Activated CD4-positive, CD25-positive, alpha-beta regulatory T cell treated with anti-CD3 and anti-CD28 coated beads, Interleukin-2, amount 50 U/mL, for 24 hours (primary cell): ENCODE measurements at regions not wholly inside any gene's neighbourhood (a gene's known extent, or its start where the extent isn't known, plus 50 kb on each side); places are given as distances from the start of the nearest gene placed in this dataset.
"Not testable (repeated sequence)": the region's sequence is repeated elsewhere in the genome, so short reads cannot be mapped to it uniquely, and the experiment has no call there.

ENCODE experiments used
- ATAC-seq, 2 donors: fragments of 150-1000 bp; cut with Tn5 transposase; one replicate each; pipeline ENCODE4 v1.10.0; 2021; ENCODE audit warnings: mild to moderate bottlenecking in 1 of 2, moderate library complexity in 1 of 2

GRCh38 chr2:236415684-236416444 is 151.7 kb upstream of the ASB18 start:
- no peak for ATAC-seq

DNA sequence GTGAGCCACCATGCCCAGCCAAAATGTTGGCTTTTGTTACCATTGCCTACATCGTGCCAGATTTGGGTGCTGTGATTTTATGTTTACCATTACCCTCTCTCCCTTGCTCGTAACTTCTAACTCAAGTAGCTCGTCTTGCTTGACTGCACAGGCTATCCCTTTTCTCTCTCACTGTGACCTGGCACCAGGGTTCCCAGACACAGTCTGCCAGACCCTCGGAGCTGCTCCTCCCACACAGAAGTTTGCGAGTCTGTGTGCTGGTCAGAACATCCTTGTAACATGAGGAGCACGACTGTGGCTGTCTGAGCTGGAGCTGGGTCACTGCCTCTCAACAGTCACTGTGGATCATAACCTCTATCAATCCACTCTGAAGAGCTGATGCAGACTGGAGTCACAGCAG is 152.5 kb upstream of the ACKR3 start:
- ATAC-seq, result no peak

DNA sequence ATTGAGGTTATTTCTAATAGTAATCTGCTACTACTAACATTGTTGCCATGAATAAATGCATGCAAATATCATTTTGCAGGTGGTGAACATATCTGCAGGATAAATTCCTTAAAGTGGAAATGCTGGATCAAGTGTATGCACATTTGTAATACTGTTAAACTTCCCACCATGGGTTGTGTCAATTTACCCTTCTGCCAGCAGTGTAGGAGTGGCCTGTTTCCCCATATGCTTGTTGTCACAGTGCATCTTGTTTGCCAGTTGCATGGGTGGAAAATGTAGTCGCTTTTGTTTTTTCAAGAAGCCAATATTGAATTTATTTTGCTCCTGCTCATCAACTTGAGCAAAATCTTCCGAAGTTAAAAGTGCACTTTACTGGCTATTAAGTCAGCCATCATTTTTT is 139.0 kb upstream of the ACKR3 start:
- ATAC-seq, result no peak

- ATAC-seq, result no peak
Observed at GRCh38 chr2:236434593-236434992, 135.0 kb upstream of the ACKR3 start.

- peak; percentile 56 to 68 for ATAC-seq
Observed at GRCh38 chr2:236440110-236440881, 129.3 kb upstream of the ACKR3 start.

- ATAC-seq, result no peak
Observed at GRCh38 chr2:236444187-236444586, 125.4 kb upstream of the ACKR3 start.

- no peak for ATAC-seq
Observed at GRCh38 chr2:236445678-236446077, 123.9 kb upstream of the ACKR3 start.

- no peak for ATAC-seq
Observed at GRCh38 chr2:236446521-236446920, 123.1 kb upstream of the ACKR3 start.

- no peak for ATAC-seq
Observed at GRCh38 chr2:236449167-236449761, 120.4 kb upstream of the ACKR3 start.

DNA sequence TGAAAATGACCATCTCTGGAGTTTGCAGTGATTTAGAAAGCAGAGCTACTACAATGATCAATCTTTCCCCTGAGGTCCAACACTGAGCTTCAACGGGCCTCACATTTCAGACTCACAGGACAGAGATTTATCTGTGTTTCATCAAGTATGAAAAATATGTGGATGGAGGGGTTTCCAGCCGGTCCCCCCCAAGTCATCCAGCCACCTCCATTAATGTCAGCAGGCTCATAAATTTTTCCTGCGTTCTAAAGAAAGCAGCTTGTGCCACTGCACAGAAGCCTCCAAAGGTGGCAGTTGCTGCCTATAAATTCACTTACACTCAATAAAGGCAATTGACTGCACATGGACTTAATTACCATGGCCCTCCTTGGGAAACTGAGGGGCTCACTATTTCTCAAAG is 117.4 kb upstream of the ACKR3 start:
- no peak for ATAC-seq

GRCh38 chr2:236454076-236454475 is 115.5 kb upstream of the ACKR3 start:
- ATAC-seq, result no peak

DNA sequence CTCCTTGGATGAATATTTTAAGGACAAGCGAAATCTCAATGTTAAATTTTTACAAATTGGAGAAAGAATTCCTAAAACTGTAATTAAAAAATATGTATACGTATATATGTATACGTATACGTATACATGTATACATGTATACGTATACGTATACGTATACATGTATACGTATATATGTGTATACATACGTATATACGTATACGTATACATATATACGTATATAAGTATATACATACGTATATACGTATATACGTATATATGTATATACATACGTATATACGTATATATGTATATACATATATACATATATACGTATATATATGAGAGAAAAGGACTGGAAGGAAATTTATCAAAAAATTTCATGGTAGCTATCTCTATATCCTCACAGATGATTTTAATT is 110.2 kb upstream of the ACKR3 start:
- ATAC-seq, result no peak

DNA sequence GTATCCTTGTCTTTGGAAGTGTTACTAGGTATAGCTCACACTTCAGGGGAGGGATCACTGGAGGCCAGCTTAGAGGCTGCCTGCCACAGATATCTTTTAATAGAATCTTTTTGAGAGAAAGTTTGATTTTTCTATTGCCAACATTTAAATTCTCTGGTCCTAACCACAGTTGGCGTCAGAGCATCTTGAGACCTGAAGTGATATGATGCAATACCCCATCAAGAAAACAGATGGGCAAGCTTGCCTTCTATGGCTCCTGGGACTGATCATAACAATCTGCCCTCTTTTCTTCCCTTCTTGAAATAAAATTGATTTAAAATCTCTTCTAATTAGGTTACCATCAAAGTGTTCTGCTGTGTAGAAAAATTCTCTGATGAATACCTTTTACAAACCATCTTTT is 105.5 kb upstream of the ACKR3 start:
- ATAC-seq, result no peak

GRCh38 chr2:236472720-236473495 is 96.7 kb upstream of the ACKR3 start:
- no peak for ATAC-seq

DNA sequence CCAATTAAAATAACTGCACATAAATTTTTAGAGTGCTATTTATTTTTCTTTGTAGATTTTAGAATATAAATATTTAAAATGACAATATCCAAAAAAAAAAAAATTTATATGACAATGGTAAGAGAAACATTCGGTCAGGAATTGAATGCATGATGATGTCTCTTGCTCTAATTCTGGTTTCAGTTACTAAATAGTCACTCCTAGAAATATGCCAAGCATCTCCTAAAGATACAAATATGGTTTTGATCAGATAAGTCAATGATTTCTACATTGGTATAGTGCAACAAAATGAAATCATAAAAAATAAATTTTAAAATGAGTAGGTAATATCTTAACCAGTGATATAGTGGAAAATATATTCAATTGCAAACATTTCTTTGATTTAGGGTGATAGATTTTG is 95.9 kb upstream of the ACKR3 start:
- ATAC-seq, result no peak

DNA sequence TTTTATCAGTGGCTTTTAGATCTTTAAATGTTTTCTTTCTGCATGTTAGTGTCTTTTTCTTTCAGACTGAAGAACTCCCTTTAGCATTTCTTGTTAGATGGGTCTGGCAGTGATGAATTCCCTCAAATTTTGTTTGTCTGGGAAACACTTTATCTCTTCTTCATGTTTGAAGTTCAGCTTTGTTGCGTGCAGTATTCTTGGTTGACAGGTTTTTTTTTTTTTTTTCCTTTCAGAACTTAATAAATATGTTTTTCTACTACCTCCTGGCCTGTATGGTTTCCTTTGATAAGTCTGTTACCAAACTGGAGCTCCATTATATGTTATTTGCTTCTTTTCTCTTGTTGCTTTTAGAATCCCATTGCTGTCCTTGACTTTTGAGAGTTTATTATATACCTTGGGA is 89.8 kb upstream of the ACKR3 start:
- ATAC-seq, result no peak

DNA sequence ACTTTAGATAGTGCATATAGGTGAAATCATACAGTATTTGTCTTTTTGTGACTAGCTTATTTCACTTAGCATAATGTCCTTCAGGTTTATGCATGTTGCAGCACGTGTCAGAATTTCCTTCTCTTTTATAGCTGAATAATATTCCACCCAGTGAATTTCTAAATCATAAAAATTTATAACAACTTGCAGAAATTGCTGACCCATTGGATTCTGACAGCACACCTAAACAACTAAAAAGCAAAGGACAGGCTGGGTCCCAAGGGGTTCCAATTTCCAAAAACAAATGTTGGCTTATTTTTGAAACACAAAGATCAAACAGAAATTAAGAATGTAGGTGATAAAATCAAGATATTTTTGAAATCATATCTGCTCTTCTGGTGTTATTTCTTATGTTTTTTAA is 86.5 kb upstream of the ACKR3 start:
- ATAC-seq, result no peak

GRCh38 chr2:236485519-236485918 is 84.1 kb upstream of the ACKR3 start:
- ATAC-seq, result no peak

GRCh38 chr2:236489083-236489482 is 80.5 kb upstream of the ACKR3 start:
- not testable (repeated sequence) for ATAC-seq

- ATAC-seq, result no peak
Observed at GRCh38 chr2:236489895-236490404, 79.7 kb upstream of the ACKR3 start.

DNA sequence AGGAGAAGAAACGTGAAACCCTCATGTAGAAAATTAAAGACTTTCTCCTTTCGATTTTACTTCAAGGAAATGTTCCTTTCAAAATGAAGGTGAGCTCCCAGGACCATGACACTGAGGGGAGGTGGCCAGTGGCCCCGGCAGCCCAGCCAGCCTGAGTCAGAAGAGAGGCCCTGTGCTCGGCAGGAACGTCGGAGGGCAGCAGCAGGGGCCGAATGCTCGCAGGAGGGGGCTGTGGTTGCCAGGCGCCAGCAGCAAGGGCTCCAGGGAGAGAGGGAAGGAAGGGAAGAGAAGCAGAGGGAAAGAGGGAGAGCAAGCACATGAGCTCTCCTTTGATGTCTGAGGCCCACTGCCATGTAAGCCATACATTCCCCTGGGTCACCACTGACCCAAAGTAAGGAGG is 73.3 kb upstream of the ACKR3 start:
- no peak for ATAC-seq

DNA sequence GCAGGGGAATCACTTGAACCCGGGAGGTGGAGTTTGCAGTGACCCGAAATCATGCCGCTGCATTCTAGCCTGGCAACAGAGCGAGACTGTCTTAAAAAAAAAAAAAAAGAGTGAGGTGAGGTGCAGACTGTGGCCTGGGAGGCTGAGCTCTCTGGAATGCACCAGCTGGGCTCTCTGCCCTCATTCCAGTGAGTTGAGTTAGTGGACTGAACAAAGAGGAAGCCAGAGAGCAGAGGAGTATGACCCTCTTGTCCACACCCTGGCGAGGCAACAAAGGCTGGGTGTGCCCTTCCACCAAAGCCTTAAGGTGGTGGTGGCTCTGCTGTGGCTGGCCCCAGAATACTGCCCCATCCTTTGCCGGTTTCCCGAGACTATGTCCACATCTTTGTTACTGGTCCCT is 71.3 kb upstream of the ACKR3 start:
- no peak for ATAC-seq
